GM03348 (cell line): ENCODE measurements at regions not wholly inside any gene's neighbourhood (a gene's known extent, or its start where the extent isn't known, plus 50 kb on each side); places are given as distances from the start of the nearest gene placed in this dataset.
"Not testable (repeated sequence)": the region's sequence is repeated elsewhere in the genome, so short reads cannot be mapped to it uniquely, and the experiment has no call there.

ENCODE experiments used
- DNase-seq: peaks from one replicate; pipeline ENCODE4 v3.0.0; 2012; ENCODE audit warnings: low spot score

- DNase-seq, result not testable (repeated sequence)
Observed at GRCh38 chr6:57985734-57986133, 668.3 kb downstream of the PRIM2 start.

GRCh38 chr6:57986584-57986983, 669.2 kb downstream of the PRIM2 start:
- DNase-seq, result not testable (repeated sequence)

DNA sequence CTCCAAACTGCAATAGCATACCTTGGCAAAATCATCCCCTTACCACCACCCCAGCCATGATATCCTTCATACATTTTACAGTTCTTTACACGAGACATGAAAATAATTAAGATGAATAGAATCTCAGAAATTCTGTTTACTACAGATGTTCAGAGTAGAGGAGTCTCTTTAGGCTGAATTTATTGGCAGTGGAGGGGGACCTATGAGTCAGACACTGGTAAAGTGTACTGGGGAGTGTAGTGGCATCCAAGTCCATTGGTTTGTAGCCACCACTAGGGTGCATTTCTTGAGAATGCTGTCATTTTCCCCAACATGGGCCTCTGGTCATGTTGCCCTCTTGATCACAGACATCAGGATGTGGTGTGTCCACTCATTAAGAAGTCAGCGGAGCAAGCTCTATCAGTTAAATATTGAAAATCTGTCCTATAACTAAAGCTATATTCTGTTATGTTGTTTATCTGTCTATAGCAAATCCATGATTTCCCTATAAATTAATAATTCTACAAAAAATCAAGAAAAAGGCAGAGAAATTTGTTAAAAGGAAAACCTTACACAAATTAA, 672.2 kb downstream of the PRIM2 start:
- DNase-seq, result not testable (repeated sequence)

GRCh38 chr6:57998858-57999619, 681.6 kb downstream of the PRIM2 start:
- DNase-seq, result not testable (repeated sequence)

DNA sequence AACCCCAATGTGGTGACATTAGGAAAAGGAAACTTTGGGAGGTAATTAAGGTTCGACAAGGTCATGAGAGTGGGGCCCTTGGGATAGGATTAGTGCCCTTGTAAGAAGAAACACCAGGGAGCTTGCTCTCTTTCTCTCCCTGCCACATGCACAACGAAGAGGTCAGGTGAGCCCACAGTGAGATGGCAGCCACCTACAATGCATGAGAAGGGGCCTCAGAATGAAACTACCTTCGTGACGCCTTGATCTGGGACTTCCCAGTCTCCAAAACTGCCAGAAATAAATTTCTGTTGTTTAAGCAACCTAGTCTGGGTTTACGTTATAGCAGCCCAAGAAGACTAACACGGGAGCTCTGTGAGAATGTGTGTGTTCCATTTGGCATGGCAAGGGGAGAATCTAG, 682.8 kb downstream of the PRIM2 start:
- DNase-seq, result not testable (repeated sequence)

DNA sequence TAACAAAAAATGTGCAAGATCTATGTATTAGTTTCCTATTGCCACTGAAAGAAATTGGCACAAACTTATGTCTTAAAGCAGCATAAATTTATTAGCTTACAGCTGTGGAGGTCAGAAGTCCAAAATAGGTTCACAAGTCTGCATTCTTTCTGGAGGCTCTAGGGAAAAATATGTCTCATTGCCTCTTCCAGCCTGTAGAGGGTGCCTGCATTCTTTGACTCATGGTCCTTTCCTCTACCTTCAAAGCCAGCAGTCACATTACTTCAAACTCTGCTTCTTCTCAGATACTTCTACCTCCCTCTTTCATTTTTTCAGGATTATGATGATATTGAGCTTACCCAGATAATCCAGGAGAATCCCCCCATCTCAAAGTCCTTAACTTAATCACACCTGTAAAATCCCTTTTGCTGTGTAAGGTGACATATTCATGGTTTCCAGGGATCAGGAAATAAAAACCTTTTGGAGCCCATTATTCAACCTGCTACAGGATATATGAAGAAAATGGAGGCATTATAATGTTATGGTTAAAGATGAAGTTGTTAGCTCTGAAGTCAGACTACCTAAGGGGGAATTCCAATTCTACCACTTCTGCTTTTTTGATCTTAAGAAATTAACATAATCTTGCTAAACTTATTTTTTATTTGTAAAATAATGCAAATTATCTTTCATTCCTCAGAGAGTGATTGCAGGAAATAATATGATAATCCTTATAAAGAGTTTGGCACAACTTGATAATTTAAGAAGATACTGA, 686.2 kb downstream of the PRIM2 start:
- not testable (repeated sequence) for DNase-seq

- peak; percentile 1 for DNase-seq
Observed at GRCh38 chr6:58007334-58008000, 690.0 kb downstream of the PRIM2 start.

- DNase-seq, result not testable (repeated sequence)
Observed at GRCh38 chr6:58008001-58008335, 690.5 kb downstream of the PRIM2 start.

- DNase-seq, result not testable (repeated sequence)
Observed at GRCh38 chr6:58011954-58012600, 694.6 kb downstream of the PRIM2 start.

GRCh38 chr6:58016614-58017013, 699.2 kb downstream of the PRIM2 start:
- not testable (repeated sequence) for DNase-seq

DNA sequence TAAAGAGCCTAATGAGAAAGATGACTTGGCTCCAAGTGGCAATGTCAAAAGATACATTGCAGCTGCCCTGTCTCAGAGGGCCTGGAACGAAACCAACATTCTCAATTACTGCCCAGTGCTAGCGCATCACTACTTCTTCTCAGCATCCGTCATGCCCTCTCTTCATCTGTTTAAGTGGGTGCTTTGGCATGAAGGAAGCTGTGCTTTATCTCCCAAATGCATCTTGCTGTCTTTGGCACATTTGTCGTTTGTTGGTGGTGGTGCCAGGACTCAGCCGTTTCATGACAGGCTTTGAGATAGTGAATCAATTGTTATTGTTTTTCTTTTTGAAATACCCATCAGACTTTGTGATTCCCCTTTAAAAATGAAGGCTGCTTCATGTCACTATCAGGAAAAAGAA, 710.8 kb downstream of the PRIM2 start:
- DNase-seq, result not testable (repeated sequence)

DNA sequence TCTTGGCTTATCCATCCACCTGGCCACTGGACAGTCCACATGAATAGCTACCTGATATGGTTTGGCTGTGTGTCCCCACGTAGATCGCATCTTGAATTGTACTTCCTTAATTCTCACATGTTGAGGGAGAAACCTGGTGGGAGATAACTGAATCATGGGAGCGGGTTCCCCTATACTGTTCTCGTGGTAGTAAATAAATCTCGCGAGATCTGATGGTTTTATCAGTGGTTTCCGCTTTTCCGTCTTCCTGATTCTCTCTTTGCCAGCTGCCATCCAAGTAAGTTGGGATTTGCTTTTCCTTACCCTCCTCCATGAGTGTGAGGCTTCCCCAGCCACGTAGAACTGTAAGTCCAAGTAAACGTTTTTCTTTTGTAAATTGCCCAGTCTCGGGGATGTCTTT, 720.8 kb downstream of the PRIM2 start:
- DNase-seq, result not testable (repeated sequence)

DNA sequence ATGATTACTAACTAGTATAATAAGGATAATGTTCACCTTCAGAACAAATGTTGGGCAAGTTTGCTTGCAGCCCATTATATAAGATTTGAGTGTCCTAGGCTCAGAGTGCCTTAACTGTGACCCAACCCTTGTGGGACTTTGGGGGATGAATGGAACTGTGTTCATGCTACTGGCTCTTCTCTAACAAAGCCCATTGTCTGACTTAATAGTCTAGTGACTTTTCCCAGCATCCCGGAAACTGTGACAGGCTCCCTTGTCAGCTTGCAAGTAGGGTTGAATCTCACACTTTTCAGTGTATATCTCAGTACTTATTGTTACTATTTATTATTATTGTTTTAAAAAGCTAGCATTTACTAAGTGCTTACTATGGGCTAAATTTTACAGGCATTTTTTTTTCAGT, 729.2 kb downstream of the PRIM2 start:
- DNase-seq, result not testable (repeated sequence)

DNA sequence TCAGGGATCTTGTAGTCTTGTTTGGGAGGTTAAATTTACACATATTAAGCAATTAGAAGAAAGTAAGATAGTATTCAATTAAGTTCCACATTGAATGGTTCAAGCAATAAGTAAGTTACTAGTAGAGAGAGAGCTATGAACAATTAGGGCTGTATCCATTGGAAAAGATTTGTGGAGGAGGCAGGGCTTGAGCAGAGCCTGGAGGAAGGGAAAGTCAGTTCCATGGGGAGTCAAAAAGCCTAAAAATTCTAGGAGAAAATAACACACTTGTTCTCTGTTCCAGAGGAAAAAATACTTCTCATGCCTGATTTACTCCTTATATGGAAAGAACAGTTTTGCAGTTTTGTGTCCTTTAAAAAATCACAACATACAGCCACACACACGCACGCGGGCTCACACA, 730.0 kb downstream of the PRIM2 start:
- not testable (repeated sequence) for DNase-seq

GRCh38 chr6:58047865-58048264, 730.4 kb downstream of the PRIM2 start:
- not testable (repeated sequence) for DNase-seq

DNA sequence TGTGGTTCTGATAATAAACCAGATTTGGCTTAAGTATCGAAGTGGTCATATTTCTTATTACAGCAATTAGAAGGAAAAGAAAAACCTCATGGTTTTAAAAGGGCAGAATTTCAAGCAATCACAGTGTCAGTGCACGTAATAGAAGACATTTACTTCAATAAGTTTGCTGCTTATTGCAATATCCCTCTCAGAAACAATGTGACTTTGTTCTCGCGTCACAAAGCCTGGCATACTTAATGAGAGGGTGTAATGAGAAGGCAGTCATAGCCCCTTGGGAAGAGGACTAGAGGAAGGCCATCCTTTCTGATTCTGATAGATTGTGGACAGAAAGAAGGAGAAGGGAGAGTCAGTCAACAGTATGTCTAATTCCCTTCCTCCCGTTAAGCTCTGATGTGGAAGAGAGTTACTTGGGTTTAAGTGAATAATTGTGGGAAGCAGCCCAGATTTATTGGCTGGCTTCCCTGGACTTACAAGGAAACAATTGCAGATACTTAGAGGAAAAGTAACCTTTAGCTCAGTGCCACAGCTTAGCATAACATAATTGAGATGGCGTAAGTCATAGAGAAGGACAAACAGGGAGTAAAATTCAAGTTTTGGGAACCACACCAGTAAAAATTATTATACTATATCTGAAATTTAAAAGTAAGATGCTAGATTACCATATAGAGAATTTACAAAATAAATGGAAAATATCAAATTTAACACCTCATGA, 738.2 kb downstream of the PRIM2 start:
- DNase-seq, result not testable (repeated sequence)

GRCh38 chr6:58059701-58060100, 742.3 kb downstream of the PRIM2 start:
- DNase-seq, result not testable (repeated sequence)

DNA sequence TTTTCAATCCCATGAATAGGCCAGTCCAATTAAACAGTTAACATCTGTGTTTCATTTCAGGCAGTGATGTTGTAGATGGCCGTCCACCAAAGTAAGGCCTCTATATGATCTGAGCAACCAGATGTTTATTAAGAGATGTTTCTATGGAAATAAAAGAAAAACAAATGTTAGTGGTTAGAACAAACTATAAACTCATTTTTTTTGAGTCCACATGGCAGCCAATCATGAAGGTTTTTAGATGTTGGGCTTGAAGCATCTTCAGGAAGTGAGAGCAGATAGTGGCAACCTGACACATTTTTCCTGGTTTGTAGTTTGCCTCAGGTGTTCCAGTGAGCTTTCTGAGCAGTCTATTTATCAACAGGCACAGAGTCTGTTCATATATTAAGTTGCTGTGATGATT, 746.1 kb downstream of the PRIM2 start:
- DNase-seq, result not testable (repeated sequence)

DNA sequence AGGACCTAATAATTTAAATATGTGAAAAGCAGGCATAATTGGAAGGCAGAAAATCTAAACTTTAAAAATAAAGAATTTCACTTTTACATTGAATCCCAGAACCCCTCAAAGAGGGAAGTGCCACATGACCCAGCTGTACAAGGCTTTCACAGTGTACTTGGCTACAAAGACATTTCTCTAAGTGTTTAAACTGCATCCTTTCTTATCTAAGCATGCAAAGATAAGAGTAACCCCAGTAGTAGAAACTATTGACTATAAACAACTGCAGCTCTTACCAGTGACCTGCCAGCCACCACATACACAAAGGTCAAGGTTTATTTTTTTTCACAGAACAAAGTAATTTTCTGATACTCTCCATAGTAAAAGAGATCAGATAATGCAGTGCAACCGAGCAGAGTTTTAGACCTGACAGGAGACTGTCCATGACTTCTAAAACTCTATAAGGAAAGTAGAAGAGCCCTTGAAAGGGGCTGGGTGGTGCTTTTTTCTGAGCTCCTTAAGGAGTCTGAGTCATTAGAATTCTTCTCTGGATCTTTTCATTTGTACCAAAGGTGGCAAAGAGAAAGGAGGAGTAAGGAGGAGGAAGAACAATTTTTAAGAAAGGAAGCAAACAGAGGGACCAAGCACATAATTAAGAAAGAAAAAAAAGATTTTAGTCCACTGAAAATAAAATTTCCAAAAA, 750.6 kb downstream of the PRIM2 start:
- not testable (repeated sequence) for DNase-seq

DNA sequence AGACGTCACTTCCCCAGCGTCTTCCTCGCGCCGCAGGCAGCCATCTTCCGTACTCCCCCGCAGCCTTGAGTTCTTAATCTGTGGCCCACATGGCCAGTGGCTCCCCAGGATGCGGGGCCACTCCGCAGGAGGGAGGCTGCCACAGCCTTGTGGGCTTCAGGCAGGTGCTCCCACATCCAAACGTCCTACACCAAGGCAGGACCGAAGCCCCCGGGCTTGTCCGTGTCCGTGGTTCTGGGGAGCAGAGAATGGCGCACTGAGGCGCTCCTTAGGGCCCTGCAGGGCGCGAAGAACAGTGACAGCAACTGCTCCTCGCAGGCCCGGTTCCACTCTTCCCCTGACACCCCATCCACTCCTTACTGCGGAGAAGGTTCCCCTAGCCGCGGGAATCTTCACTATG, 755.8 kb downstream of the PRIM2 start:
- no peak for DNase-seq

GRCh38 chr6:58090067-58090466, 772.6 kb downstream of the PRIM2 start:
- not testable (repeated sequence) for DNase-seq
